ENCODE measurements at regions not wholly inside any gene's neighbourhood (a gene's known extent, or its start where the extent isn't known, plus 50 kb on each side); places are given as distances from the start of the nearest gene placed in this dataset.

GRCh38 chr1:80250573-80251168, 1244.1 kb upstream of the ADGRL4 start:
- TF ChIP-seq EZH2 (IDR thresholded peaks at IDR 0.05) = no peak
- TF ChIP-seq POLR2AphosphoS5 (IDR thresholded peaks at IDR 0.05; ENCODE audit: borderline replicate concordance, low read depth, low read length) = no peak

Data from SK-N-MC (cell line).